GM18873 (cell line): ENCODE measurements at regions not wholly inside any gene's neighbourhood (a gene's known extent, or its start where the extent isn't known, plus 50 kb on each side); places are given as distances from the start of the nearest gene placed in this dataset.

ENCODE experiments used
- ATAC-seq: cut with Tn5 transposase; IDR thresholded peaks from one replicate; pipeline ENCODE4 v1.9.1; 2021; ENCODE audit warnings: mild to moderate bottlenecking, moderate library complexity, moderate number of reproducible peaks; ENCODE audit not compliant: unreplicated experiment, low FRiP score

GRCh38 chr9:108217431-108218349 is 638.1 kb downstream of the ACTL7B start:
- ATAC-seq = no peak

GRCh38 chr9:108213511-108213910 is 642.3 kb downstream of the ACTL7B start:
- no peak for ATAC-seq

- no peak for ATAC-seq
Observed at GRCh38 chr9:108212184-108212583, 643.6 kb downstream of the ACTL7B start.

GRCh38 chr9:108211411-108211955 is 644.3 kb downstream of the ACTL7B start:
- ATAC-seq = no peak

- ATAC-seq = no peak
Observed at GRCh38 chr9:108209132-108209685, 646.6 kb downstream of the ACTL7B start.

- no peak for ATAC-seq
Observed at GRCh38 chr9:108207561-108208165, 648.1 kb downstream of the ACTL7B start.

- ATAC-seq = no peak
Observed at GRCh38 chr9:108205276-108205675, 650.5 kb downstream of the ACTL7B start.

GRCh38 chr9:108197899-108198298 is 657.9 kb downstream of the ACTL7B start:
- no peak for ATAC-seq

- ATAC-seq = no peak
Observed at GRCh38 chr9:108197008-108197365, 658.8 kb downstream of the ACTL7B start.

- ATAC-seq = no peak
Observed at GRCh38 chr9:108196332-108197007, 659.3 kb downstream of the ACTL7B start.

GRCh38 chr9:108194154-108194553 is 661.6 kb downstream of the ACTL7B start:
- no peak for ATAC-seq

GRCh38 chr9:108193026-108193710 is 662.6 kb downstream of the ACTL7B start:
- ATAC-seq = no peak

- ATAC-seq = no peak
Observed at GRCh38 chr9:108191065-108191464, 664.7 kb downstream of the ACTL7B start.

- no peak for ATAC-seq
Observed at GRCh38 chr9:108188976-108189375, 666.8 kb downstream of the ACTL7B start.

GRCh38 chr9:108188482-108188881 is 667.3 kb downstream of the ACTL7B start:
- no peak for ATAC-seq

- ATAC-seq = no peak
Observed at GRCh38 chr9:108186642-108187395, 669.0 kb downstream of the ACTL7B start.

GRCh38 chr9:108185613-108186012 is 670.2 kb downstream of the ACTL7B start:
- ATAC-seq = no peak

- ATAC-seq = no peak
Observed at GRCh38 chr9:108184941-108185340, 670.8 kb downstream of the ACTL7B start.

- ATAC-seq = no peak
Observed at GRCh38 chr9:108184009-108184408, 671.8 kb downstream of the ACTL7B start.
